T1000 (cell line): ENCODE measurements at regions not wholly inside any gene's neighbourhood (a gene's known extent, or its start where the extent isn't known, plus 50 kb on each side); places are given as distances from the start of the nearest gene placed in this dataset.
"Not testable (repeated sequence)": the region's sequence is repeated elsewhere in the genome, so short reads cannot be mapped to it uniquely, and the experiment has no call there.

Experiments used
- DNase-seq: peaks from one replicate; lab custom pipeline; 2025; ENCODE audit warnings: mixed read lengths; lab: John Stamatoyannopoulos, UW

- no peak for DNase-seq
Observed at GRCh38 chr3:87101861-87102625, 111.1 kb upstream of the VGLL3 start.

GRCh38 chr3:87097733-87098132 is 106.8 kb upstream of the VGLL3 start:
- DNase-seq, result not testable (repeated sequence)

- DNase-seq, result no peak
Observed at GRCh38 chr3:87090631-87091030, 99.7 kb upstream of the VGLL3 start.

GRCh38 chr3:87088993-87089841 is 98.3 kb upstream of the VGLL3 start:
- no peak for DNase-seq

- DNase-seq, result no peak
Observed at GRCh38 chr3:87088430-87088992, 97.6 kb upstream of the VGLL3 start.

GRCh38 chr3:87084868-87085267 is 93.9 kb upstream of the VGLL3 start:
- DNase-seq, result no peak

GRCh38 chr3:87082796-87083440 is 92.0 kb upstream of the VGLL3 start:
- peak; percentile 12 for DNase-seq

GRCh38 chr3:87077355-87077754 is 86.4 kb upstream of the VGLL3 start:
- DNase-seq, result no peak

GRCh38 chr3:87076946-87077345 is 86.0 kb upstream of the VGLL3 start:
- DNase-seq, result no peak

- no peak for DNase-seq
Observed at GRCh38 chr3:87073496-87074145, 82.7 kb upstream of the VGLL3 start.

- DNase-seq, result no peak
Observed at GRCh38 chr3:87072446-87072845, 81.5 kb upstream of the VGLL3 start.

GRCh38 chr3:87069971-87070370 is 79.0 kb upstream of the VGLL3 start:
- DNase-seq, result no peak

GRCh38 chr3:87069021-87069420 is 78.1 kb upstream of the VGLL3 start:
- no peak for DNase-seq

GRCh38 chr3:87062685-87063084 is 71.7 kb upstream of the VGLL3 start:
- no peak for DNase-seq

- DNase-seq, result no peak
Observed at GRCh38 chr3:87057474-87057873, 66.5 kb upstream of the VGLL3 start.

- no peak for DNase-seq
Observed at GRCh38 chr3:87053553-87053952, 62.6 kb upstream of the VGLL3 start.

GRCh38 chr3:87052499-87053260 is 61.7 kb upstream of the VGLL3 start:
- DNase-seq, result no peak

- DNase-seq, result no peak
Observed at GRCh38 chr3:87047852-87048251, 56.9 kb upstream of the VGLL3 start.

GRCh38 chr3:87046241-87046640 is 55.3 kb upstream of the VGLL3 start:
- no peak for DNase-seq

- DNase-seq, result no peak
Observed at GRCh38 chr3:87045473-87045872, 54.5 kb upstream of the VGLL3 start.

- DNase-seq, result no peak
Observed at GRCh38 chr3:87044846-87045245, 53.9 kb upstream of the VGLL3 start.
